ENCODE measurements at regions not wholly inside any gene's neighbourhood (a gene's known extent, or its start where the extent isn't known, plus 50 kb on each side); places are given as distances from the start of the nearest gene placed in this dataset.

- H3K9ac ChIP-seq (ENCODE audit: low read depth, low read length), result no peak overlapping the region
- no peaks in the 10 kb centered on the region for H4K20me1 ChIP-seq (ENCODE audit: insufficient read depth, low read length)
- H4K8ac ChIP-seq (ENCODE audit: low read depth in 2 of 2, low read length in 2 of 2), result no peak overlapping the region
- H3K9me1 ChIP-seq (ENCODE audit: insufficient read depth, low read length), result no peaks in the 10 kb centered on the region
- ChIA-PET POLR2A (ENCODE audit: unreplicated experiment) (no interaction called here), CTCF (no interaction called here)
- H3K36me3 ChIP-seq (ENCODE audit: control insufficient read depth, insufficient read depth, low read length), result no peaks in the 10 kb centered on the region
- no peak overlapping the region for H3K56ac ChIP-seq (ENCODE audit: extremely low read depth, insufficient read depth, low read length)
- H3K27me3 ChIP-seq (ENCODE audit: control insufficient read depth, insufficient read depth, low read length), result no peaks in the 10 kb centered on the region
- intact Hi-C loops (cut with micrococcal nuclease) (no loop called here), dilution Hi-C loops (cut with HindIII; ENCODE audit: low sequenced_read_pairs, unreplicated experiment) (no loop called here), in situ Hi-C loops (cut with MboI; ENCODE audit: low sequenced_read_pairs) (no loop called here)
- no TSS peak for BruUV-seq (replicated peaks)
- no peak overlapping the region for H3K14ac ChIP-seq (replicated peaks; ENCODE audit: low read depth, low read length)
- no peak overlapping the region for H3K27ac ChIP-seq (ENCODE audit: insufficient read depth, low read length)
- no peaks in the 10 kb centered on the region for H3K9me3 ChIP-seq (ENCODE audit: control insufficient read depth, insufficient read depth, low read length)
- H2BK5ac ChIP-seq (ENCODE audit: low read depth, low read length, poor library complexity, severe bottlenecking), result no peak overlapping the region
- H2BK120ac ChIP-seq (ENCODE audit: low read depth, low read length), result no peak overlapping the region
- TF ChIP-seq RCOR1 (IDR thresholded peaks at IDR 0.05; ENCODE audit: insufficient replicate concordance, low read length) (no peak), SMC3 (IDR thresholded peaks at IDR 0.05; ENCODE audit: low read depth, low read length) (no peak), RAD21 (IDR thresholded peaks at IDR 0.05; ENCODE audit: low read length) (no peak), BHLHE40 (IDR thresholded peaks at IDR 0.05; ENCODE audit: low read depth, low read length) (no peak), POLR2A (IDR thresholded peaks at IDR 0.05; ENCODE audit: low read depth, low read length) (no peak), NFE2L2 (IDR thresholded peaks at IDR 0.05; ENCODE audit: low read depth, low read length) (no peak), MXI1 (IDR thresholded peaks at IDR 0.05; ENCODE audit: borderline replicate concordance, low read depth, low read length) (no peak), RFX5 (IDR thresholded peaks at IDR 0.05; ENCODE audit: low read depth, low read length) (no peak), CTCF (conservative IDR thresholded peaks at IDR 0.05; ENCODE audit: low read depth, low read length) (no peak), CHD1 (IDR thresholded peaks at IDR 0.05; ENCODE audit: low read depth, low read length) (no peak), FOS (IDR thresholded peaks at IDR 0.05; ENCODE audit: low read depth, low read length) (no peak), MAFK (IDR thresholded peaks at IDR 0.05; ENCODE audit: low read depth, low read length) (no peak), CEBPB (IDR thresholded peaks at IDR 0.05; ENCODE audit: low read depth, low read length) (no peak), MAZ (IDR thresholded peaks at IDR 0.05; ENCODE audit: borderline replicate concordance, low read depth, low read length) (no peak), USF2 (IDR thresholded peaks at IDR 0.05; ENCODE audit: low read depth, low read length) (no peak)
- TF ChIP-seq, protein P1, sequence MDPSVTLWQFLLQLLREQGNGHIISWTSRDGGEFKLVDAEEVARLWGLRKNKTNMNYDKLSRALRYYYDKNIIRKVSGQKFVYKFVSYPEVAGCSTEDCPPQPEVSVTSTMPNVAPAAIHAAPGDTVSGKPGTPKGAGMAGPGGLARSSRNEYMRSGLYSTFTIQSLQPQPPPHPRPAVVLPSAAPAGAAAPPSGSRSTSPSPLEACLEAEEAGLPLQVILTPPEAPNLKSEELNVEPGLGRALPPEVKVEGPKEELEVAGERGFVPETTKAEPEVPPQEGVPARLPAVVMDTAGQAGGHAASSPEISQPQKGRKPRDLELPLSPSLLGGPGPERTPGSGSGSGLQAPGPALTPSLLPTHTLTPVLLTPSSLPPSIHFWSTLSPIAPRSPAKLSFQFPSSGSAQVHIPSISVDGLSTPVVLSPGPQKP (IDR thresholded peaks at IDR 0.05; ENCODE audit: borderline replicate concordance, low read depth, low read length), result no peak
- no peak overlapping the region for H3K18ac ChIP-seq (ENCODE audit: low read depth, low read length)
- no peak overlapping the region for H3K4me2 ChIP-seq (ENCODE audit: low read depth, low read length)
- no peak overlapping the region for H3K23ac ChIP-seq (ENCODE audit: low read depth, low read length)
- no peak overlapping the region for H4K91ac ChIP-seq (ENCODE audit: insufficient read depth, low read depth, low read length)
- no peaks in the 10 kb centered on the region for H3K4me1 ChIP-seq (ENCODE audit: control insufficient read depth, insufficient read depth, low read length)
- H2AK5ac ChIP-seq (ENCODE audit: low read depth, low read length), result no peak overlapping the region
- H2BK20ac ChIP-seq (ENCODE audit: low read depth, low read length), result no peak overlapping the region
- H3K4me3 ChIP-seq (ENCODE audit: insufficient read depth, low read depth, low read length), result no peak overlapping the region
- H2AK9ac ChIP-seq (replicated peaks; ENCODE audit: low read depth, low read length, poor library complexity), result no peak overlapping the region
- no CpG with 5 or more reads among the region's 6 CpGs for WGBS, 2 experiments (ENCODE audit: extremely low coverage in 2 of 2, insufficient read length in 1 of 2)
- H2AFZ ChIP-seq (replicated peaks; ENCODE audit: low read length, poor library complexity), result no peak overlapping the region
- no peak overlapping the region for H3K4ac ChIP-seq (ENCODE audit: low read depth, low read length)
- no peak overlapping the region for H2BK15ac ChIP-seq (ENCODE audit: low read depth, low read length)
- no peak overlapping the region for H4K5ac ChIP-seq (ENCODE audit: low read depth, low read length)
- H3K79me1 ChIP-seq (ENCODE audit: low read depth in 1 of 2, low read length in 2 of 2), result no peaks in the 10 kb centered on the region
- DNase-seq, result no peak
- no peak for ATAC-seq (ENCODE audit: low read depth)
Measured at GRCh38 chr13:83496501-83496900, 385.8 kb downstream of the SLITRK1 start.

Measured in IMR-90 (cell line).